ENCODE measurements at regions not wholly inside any gene's neighbourhood (a gene's known extent, or its start where the extent isn't known, plus 50 kb on each side); places are given as distances from the start of the nearest gene placed in this dataset.

GRCh38 chr6:144624716-144625115 lies 339.6 kb downstream of the UTRN start:
- intact Hi-C loops (cut with micrococcal nuclease), result no loop called here

GRCh38 chr6:144630857-144631256 lies 345.7 kb downstream of the UTRN start:
- DNase-seq, result no peak
- no peaks in the 10 kb centered on the region for H3K9me3 Mint-ChIP-seq
- no peak for TF ChIP-seq CTCF (IDR thresholded peaks at IDR 0.05)
- peak overlapping the region; percentile 50 for H3K27ac Mint-ChIP-seq
- CTCF ChIA-PET, result interaction anchor here (1.5 kb wide), 1 partner anchor 25 kb away, joined by 3 read pairs; no protein-coding TSS in a partner anchor
- POLR2A ChIA-PET, result no interaction called here
- ATAC-seq (ENCODE audit: low read depth), result no peak
- H3K4me1 Mint-ChIP-seq, result peaks cover 13% of the 10 kb centered on the region
- intact Hi-C loops (cut with micrococcal nuclease), result no loop called here
- no peaks in the 10 kb centered on the region for H3K27me3 Mint-ChIP-seq
- no peak overlapping the region for H3K4me3 Mint-ChIP-seq
- H3K36me3 Mint-ChIP-seq (ENCODE audit: low read depth), result peaks cover 31% of the 10 kb centered on the region

More at GRCh38 chr6:144624716-144625115, 339.6 kb downstream of the UTRN start:
- CTCF ChIA-PET, result no interaction called here
- no peak for TF ChIP-seq CTCF (IDR thresholded peaks at IDR 0.05)
- H3K9me3 Mint-ChIP-seq, result no peaks in the 10 kb centered on the region
- DNase-seq (no peak), ATAC-seq (ENCODE audit: low read depth) (no peak)
- no peaks in the 10 kb centered on the region for H3K27me3 Mint-ChIP-seq
- H3K4me3 Mint-ChIP-seq, result no peak overlapping the region
- POLR2A ChIA-PET, result no interaction called here
- H3K27ac Mint-ChIP-seq, result peak overlapping the region; percentile 28
- peaks cover 14% of the 10 kb centered on the region for H3K36me3 Mint-ChIP-seq (ENCODE audit: low read depth)
- H3K4me1 Mint-ChIP-seq, result peaks cover 16% of the 10 kb centered on the region

GRCh38 chr6:144632266-144632665 lies 347.1 kb downstream of the UTRN start:
- DNase-seq, result no peak
- intact Hi-C loops (cut with micrococcal nuclease), result no loop called here
- no peak for TF ChIP-seq CTCF (IDR thresholded peaks at IDR 0.05)
- ChIA-PET CTCF (no interaction called here), POLR2A (interaction anchor here (0.6 kb wide), 1 partner anchor 1104 kb away, joined by 4 read pairs; no protein-coding TSS in a partner anchor)
- ATAC-seq (ENCODE audit: low read depth), result no peak
- peaks cover 35% of the 10 kb centered on the region for H3K36me3 Mint-ChIP-seq (ENCODE audit: low read depth)
- H3K27ac Mint-ChIP-seq, result no peak overlapping the region
- H3K27me3 Mint-ChIP-seq, result no peaks in the 10 kb centered on the region
- no peak overlapping the region for H3K4me3 Mint-ChIP-seq
- H3K9me3 Mint-ChIP-seq, result no peaks in the 10 kb centered on the region
- peaks cover 13% of the 10 kb centered on the region for H3K4me1 Mint-ChIP-seq

GRCh38 chr6:144633886-144634285 lies 348.8 kb downstream of the UTRN start:
- no peaks in the 10 kb centered on the region for H3K27me3 Mint-ChIP-seq
- H3K4me3 Mint-ChIP-seq, result no peak overlapping the region
- H3K27ac Mint-ChIP-seq, result no peak overlapping the region
- ChIA-PET POLR2A (no interaction called here), CTCF (interaction anchor here (0.5 kb wide), 1 partner anchor 509 kb away, joined by 3 read pairs; no protein-coding TSS in a partner anchor)
- peaks cover 10% of the 10 kb centered on the region for H3K4me1 Mint-ChIP-seq
- H3K36me3 Mint-ChIP-seq (ENCODE audit: low read depth), result peaks cover 29% of the 10 kb centered on the region
- ATAC-seq (ENCODE audit: low read depth) (no peak), DNase-seq (no peak)
- intact Hi-C loops (cut with micrococcal nuclease), result no loop called here
- TF ChIP-seq CTCF (IDR thresholded peaks at IDR 0.05), result no peak
- H3K9me3 Mint-ChIP-seq, result no peaks in the 10 kb centered on the region

- ATAC-seq (ENCODE audit: low read depth) (no peak), DNase-seq (no peak)
- intact Hi-C loops (cut with micrococcal nuclease), result no loop called here
- ChIA-PET POLR2A (no interaction called here), CTCF (no interaction called here)
- H3K27me3 Mint-ChIP-seq, result no peaks in the 10 kb centered on the region
- H3K4me3 Mint-ChIP-seq, result no peak overlapping the region
- no peaks in the 10 kb centered on the region for H3K9me3 Mint-ChIP-seq
- no peak overlapping the region for H3K27ac Mint-ChIP-seq
- H3K4me1 Mint-ChIP-seq, result peaks cover 11% of the 10 kb centered on the region
- H3K36me3 Mint-ChIP-seq (ENCODE audit: low read depth), result peaks cover 27% of the 10 kb centered on the region
- TF ChIP-seq CTCF (IDR thresholded peaks at IDR 0.05), result no peak
Measured at GRCh38 chr6:144634371-144634770, 349.2 kb downstream of the UTRN start.
